HG03342 (cell line): ENCODE measurements at regions not wholly inside any gene's neighbourhood (a gene's known extent, or its start where the extent isn't known, plus 50 kb on each side); places are given as distances from the start of the nearest gene placed in this dataset.
"Not testable (repeated sequence)": the region's sequence is repeated elsewhere in the genome, so short reads cannot be mapped to it uniquely, and the experiment has no call there.

Source experiments
- ATAC-seq: cut with Tn5 transposase; IDR thresholded peaks from one replicate; pipeline ENCODE4 v1.9.1; 2021; ENCODE audit warnings: mild to moderate bottlenecking, moderate library complexity; ENCODE audit not compliant: unreplicated experiment

GRCh38 chr18:71303743-71304142 is 1014.9 kb downstream of the SOCS6 start:
- not testable (repeated sequence) for ATAC-seq

GRCh38 chr18:71301596-71301995 is 1012.8 kb downstream of the SOCS6 start:
- no peak for ATAC-seq

- ATAC-seq = not testable (repeated sequence)
Measured at GRCh38 chr18:71294201-71294600, 1005.4 kb downstream of the SOCS6 start.

- ATAC-seq = no peak
Measured at GRCh38 chr18:71293322-71293721, 1004.5 kb downstream of the SOCS6 start.

- no peak for ATAC-seq
Measured at GRCh38 chr18:71287268-71287667, 998.4 kb downstream of the SOCS6 start.

GRCh38 chr18:71252351-71252865 is 963.6 kb downstream of the SOCS6 start:
- ATAC-seq = no peak

GRCh38 chr18:71250191-71250590 is 961.3 kb downstream of the SOCS6 start:
- no peak for ATAC-seq

- no peak for ATAC-seq
Measured at GRCh38 chr18:71249791-71250190, 960.9 kb downstream of the SOCS6 start.

GRCh38 chr18:71242981-71243380 is 954.1 kb downstream of the SOCS6 start:
- no peak for ATAC-seq

- no peak for ATAC-seq
Measured at GRCh38 chr18:71238974-71239624, 950.3 kb downstream of the SOCS6 start.

- no peak for ATAC-seq
Measured at GRCh38 chr18:71237641-71238040, 948.8 kb downstream of the SOCS6 start.

- ATAC-seq = no peak
Measured at GRCh38 chr18:71233177-71233576, 944.3 kb downstream of the SOCS6 start.

GRCh38 chr18:71223486-71223885 is 934.6 kb downstream of the SOCS6 start:
- ATAC-seq = no peak

GRCh38 chr18:71221405-71221804 is 932.6 kb downstream of the SOCS6 start:
- ATAC-seq = no peak

- not testable (repeated sequence) for ATAC-seq
Measured at GRCh38 chr18:71212739-71213138, 923.9 kb downstream of the SOCS6 start.

- ATAC-seq = no peak
Measured at GRCh38 chr18:71212222-71212621, 923.4 kb downstream of the SOCS6 start.

- no peak for ATAC-seq
Measured at GRCh38 chr18:71209944-71210343, 921.1 kb downstream of the SOCS6 start.

- ATAC-seq = no peak
Measured at GRCh38 chr18:71194438-71194837, 905.6 kb downstream of the SOCS6 start.

GRCh38 chr18:71189581-71189980 is 900.7 kb downstream of the SOCS6 start:
- no peak for ATAC-seq

- ATAC-seq = no peak
Measured at GRCh38 chr18:71168557-71169145, 879.8 kb downstream of the SOCS6 start.

GRCh38 chr18:71136487-71136886 is 847.6 kb downstream of the SOCS6 start:
- ATAC-seq = no peak

- no peak for ATAC-seq
Measured at GRCh38 chr18:71134122-71134521, 845.3 kb downstream of the SOCS6 start.

- no peak for ATAC-seq
Measured at GRCh38 chr18:71131918-71132317, 843.1 kb downstream of the SOCS6 start.
